WERI-Rb-1 (cell line): ENCODE measurements at regions not wholly inside any gene's neighbourhood (a gene's known extent, or its start where the extent isn't known, plus 50 kb on each side); places are given as distances from the start of the nearest gene placed in this dataset.
"Not testable (repeated sequence)": the region's sequence is repeated elsewhere in the genome, so short reads cannot be mapped to it uniquely, and the experiment has no call there.

Experiments
- DNase-seq: peaks from one replicate; pipeline ENCODE4 v3.0.0-alpha.2; 2020
- H3K27ac ChIP-seq: fragments of 250-450 bp; sonication (Bioruptor Pico); 2 replicates; pipeline ENCODE4 v1.5.1; 2020; ENCODE audit warnings: mild to moderate bottlenecking, moderate library complexity
- H3K27me3 ChIP-seq: fragments of 250-450 bp; sonication (Bioruptor Pico); 2 replicates; pipeline ENCODE4 v1.5.1; 2021; ENCODE audit warnings: mild to moderate bottlenecking, low read depth, moderate library complexity; ENCODE audit not compliant: insufficient read depth, severe bottlenecking
- H3K36me3 ChIP-seq: fragments of 250-450 bp; sonication (Bioruptor Pico); 2 replicates; pipeline ENCODE4 v1.5.1; 2020; ENCODE audit warnings: mild to moderate bottlenecking, moderate library complexity
- H3K4me3 ChIP-seq: 2 replicates; pipeline ENCODE4 v1.5.1; 2011; ENCODE audit warnings: low read depth, mild to moderate bottlenecking, control low read depth, low read length
- H3K9me3 ChIP-seq: fragments of 250-450 bp; sonication (Bioruptor Pico); 2 replicates; pipeline ENCODE4 v1.5.1; 2021; ENCODE audit warnings: mild to moderate bottlenecking, moderate library complexity; ENCODE audit not compliant: severe bottlenecking
- TF ChIP-seq, protein P1 (sequence below): IDR thresholded peaks from 2 replicates; pipeline ENCODE4 v1.5.1; 2011; ENCODE audit warnings: low read depth, mild to moderate bottlenecking, control low read depth, inconsistent platforms, low read length

DNA sequence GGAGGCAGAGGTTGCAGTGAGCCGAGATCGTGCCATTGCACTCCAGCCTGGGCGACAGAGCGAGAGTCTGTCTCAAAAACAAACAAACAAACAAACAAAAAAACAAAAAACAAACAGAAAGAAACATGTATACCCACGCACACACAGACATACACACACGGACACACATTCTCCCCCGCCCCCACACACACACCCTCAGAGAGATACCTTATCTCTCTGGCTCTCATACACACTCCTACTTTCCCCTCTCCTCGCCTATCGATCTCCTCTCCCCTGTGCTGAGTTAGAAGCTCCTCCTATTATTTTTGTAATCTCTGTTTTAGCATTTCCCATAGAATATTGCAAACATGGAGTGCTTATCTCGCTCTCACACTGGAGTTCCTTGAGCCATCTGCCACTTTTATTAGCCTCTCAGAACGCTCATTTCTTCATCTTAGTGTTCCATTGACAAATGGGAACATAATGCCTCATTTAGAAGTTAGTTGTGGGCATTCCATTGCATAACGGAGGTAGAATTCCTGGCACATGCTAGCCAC lies 144.2 kb upstream of the CITED2 start:
- Histone ChIP-seq H3K27ac (no peak overlapping the region), H3K36me3 (no peaks in the 10 kb centered on the region), H3K9me3 (no peaks in the 10 kb centered on the region), H3K27me3 (no peaks in the 10 kb centered on the region), H3K4me3 (no peak overlapping the region)
- TF ChIP-seq, protein P1, sequence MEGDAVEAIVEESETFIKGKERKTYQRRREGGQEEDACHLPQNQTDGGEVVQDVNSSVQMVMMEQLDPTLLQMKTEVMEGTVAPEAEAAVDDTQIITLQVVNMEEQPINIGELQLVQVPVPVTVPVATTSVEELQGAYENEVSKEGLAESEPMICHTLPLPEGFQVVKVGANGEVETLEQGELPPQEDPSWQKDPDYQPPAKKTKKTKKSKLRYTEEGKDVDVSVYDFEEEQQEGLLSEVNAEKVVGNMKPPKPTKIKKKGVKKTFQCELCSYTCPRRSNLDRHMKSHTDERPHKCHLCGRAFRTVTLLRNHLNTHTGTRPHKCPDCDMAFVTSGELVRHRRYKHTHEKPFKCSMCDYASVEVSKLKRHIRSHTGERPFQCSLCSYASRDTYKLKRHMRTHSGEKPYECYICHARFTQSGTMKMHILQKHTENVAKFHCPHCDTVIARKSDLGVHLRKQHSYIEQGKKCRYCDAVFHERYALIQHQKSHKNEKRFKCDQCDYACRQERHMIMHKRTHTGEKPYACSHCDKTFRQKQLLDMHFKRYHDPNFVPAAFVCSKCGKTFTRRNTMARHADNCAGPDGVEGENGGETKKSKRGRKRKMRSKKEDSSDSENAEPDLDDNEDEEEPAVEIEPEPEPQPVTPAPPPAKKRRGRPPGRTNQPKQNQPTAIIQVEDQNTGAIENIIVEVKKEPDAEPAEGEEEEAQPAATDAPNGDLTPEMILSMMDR, result no peak
- no peak for DNase-seq

DNA sequence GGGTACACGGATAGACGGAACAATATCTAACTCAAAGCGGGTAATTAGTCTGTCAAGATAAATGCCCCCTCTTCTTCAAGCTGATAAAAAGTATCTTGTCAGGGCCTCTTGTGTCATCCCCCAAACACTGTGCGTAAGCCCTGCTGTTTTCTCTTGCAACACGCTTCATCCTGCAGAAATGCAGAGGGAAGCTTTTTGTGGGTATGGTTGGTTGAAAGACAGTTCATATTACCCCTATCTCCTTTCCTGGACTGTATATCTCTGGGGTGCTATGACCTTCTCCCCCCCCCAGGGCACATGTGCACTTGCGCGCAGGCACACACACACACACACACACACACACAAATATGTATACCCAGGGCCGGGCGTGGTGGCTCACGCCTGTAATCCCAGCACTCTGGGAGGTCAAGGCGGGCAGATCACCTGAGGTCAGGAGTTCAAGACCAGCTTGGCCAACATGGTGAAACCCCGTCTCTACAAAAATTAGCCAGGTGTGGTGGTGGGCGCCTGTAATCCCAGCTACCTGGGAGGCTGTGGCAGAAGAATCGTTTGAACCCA lies 143.6 kb upstream of the CITED2 start:
- not testable (repeated sequence) for H3K9me3 ChIP-seq, H3K36me3 ChIP-seq, H3K27ac ChIP-seq, H3K4me3 ChIP-seq, DNase-seq, H3K27me3 ChIP-seq

DNA sequence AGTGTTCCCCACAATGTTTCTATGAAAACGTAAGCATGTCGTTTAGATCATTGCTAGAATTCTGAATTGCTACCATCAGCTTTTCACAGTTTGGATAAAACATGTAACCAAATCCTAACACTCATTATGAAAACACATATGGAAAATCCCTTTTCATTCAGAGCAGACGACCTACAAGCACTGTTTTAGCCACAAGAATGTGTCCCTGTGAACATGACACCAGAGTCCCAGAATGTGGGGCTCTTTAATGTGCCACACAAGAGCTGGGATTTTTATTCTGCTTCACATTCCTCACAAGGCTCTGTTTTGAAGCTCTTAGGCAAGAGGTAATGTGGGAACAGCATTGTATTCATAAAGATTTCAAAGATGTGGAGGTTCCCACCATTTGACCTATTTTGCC lies 141.1 kb upstream of the CITED2 start:
- no peaks in the 10 kb centered on the region for H3K9me3 ChIP-seq
- no peak for DNase-seq
- no peaks in the 10 kb centered on the region for H3K27me3 ChIP-seq
- H3K36me3 ChIP-seq, result no peaks in the 10 kb centered on the region
- TF ChIP-seq, protein P1, result no peak
- H3K4me3 ChIP-seq, result no peak overlapping the region
- no peak overlapping the region for H3K27ac ChIP-seq

DNA sequence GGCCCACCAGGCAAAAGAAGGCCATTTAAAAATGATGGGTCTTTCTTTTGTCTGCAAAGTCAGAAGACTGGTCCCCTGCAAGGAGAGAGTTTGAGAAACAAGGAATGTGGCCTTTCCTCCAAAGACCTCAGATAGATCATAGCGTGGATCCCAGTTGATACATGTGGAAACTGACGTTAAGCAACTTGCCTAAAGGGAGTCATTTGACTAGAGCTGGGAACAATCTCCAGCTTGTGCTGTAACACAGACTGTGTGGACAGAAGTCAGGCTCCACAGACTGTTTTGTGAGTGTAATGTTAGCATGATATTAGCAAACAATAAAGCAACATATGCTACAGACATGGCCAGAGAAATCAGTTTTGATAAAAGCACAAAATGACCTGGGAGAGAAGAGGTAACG lies 140.4 kb upstream of the CITED2 start:
- H3K4me3 ChIP-seq, result no peak overlapping the region
- no peaks in the 10 kb centered on the region for H3K9me3 ChIP-seq
- H3K27ac ChIP-seq, result no peak overlapping the region
- TF ChIP-seq, protein P1, result no peak
- no peak for DNase-seq
- no peaks in the 10 kb centered on the region for H3K36me3 ChIP-seq
- no peaks in the 10 kb centered on the region for H3K27me3 ChIP-seq

DNA sequence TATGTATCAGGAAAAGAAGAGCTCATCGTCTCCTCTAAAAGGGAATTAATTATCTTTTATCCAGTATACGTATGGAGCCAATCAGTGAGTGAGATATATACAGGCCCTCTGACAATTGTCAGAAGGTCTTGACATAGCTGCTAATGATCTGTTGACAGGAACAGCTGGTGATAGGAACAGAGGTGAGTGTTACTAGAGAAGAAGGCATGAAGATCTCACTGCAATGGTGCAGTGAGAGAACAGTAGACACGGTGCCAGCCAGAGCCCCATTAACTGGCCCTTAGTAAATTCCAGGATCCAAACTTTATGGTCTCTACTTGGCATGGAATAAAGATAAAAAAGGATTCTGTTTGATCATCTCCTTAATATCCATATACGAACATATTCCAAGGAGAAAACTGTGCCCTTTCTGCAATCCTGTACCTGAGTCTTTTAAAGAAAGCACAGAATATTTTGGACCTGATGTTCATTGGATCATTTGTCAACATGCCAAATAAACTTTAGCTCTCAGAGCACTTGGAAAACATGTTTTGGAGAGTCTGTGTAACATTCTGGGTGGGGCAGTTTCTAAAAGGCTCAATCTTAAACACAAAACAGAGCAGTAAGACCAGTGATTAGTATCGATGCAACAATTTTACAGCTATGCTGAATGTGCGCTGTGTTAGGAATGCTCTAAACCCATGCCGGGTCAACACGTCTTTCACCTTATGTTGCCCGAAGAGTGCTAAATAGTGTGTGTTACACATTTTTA lies 135.8 kb upstream of the CITED2 start:
- H3K27me3 ChIP-seq, result no peaks in the 10 kb centered on the region
- H3K9me3 ChIP-seq, result no peaks in the 10 kb centered on the region
- no peaks in the 10 kb centered on the region for H3K36me3 ChIP-seq
- H3K27ac ChIP-seq, result no peak overlapping the region
- DNase-seq, result no peak
- no peak overlapping the region for H3K4me3 ChIP-seq
- TF ChIP-seq, protein P1, result no peak

DNA sequence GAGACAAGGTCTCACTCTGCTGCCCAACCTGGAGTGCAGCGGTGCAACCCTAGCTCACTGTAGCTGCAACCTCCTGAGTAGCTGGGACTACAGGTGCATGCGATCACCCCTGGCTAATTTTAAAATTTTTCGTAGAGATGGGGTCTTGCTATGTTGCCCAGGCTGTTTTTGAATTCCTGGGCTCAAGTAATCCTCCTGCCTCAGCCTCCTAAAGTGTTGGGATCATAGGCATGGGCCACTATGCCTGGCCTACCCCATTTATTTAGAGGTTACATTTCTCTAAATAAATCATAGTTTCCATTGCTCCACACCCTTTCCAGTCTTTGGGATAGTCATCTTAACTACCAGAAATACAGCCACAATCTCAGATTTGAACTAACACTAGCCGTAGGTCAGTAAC lies 134.7 kb upstream of the CITED2 start:
- no peaks in the 10 kb centered on the region for H3K27me3 ChIP-seq
- no peaks in the 10 kb centered on the region for H3K9me3 ChIP-seq
- H3K36me3 ChIP-seq, result no peaks in the 10 kb centered on the region
- TF ChIP-seq, protein P1, result no peak
- no peak for DNase-seq
- no peak overlapping the region for H3K27ac ChIP-seq
- H3K4me3 ChIP-seq, result no peak overlapping the region
